ENCODE measurements at regions not wholly inside any gene's neighbourhood (a gene's known extent, or its start where the extent isn't known, plus 50 kb on each side); places are given as distances from the start of the nearest gene placed in this dataset.

- no peak for TF ChIP-seq CTCF (IDR thresholded peaks at IDR 0.05; ENCODE audit: insufficient read depth, low read length, poor library complexity, severe bottlenecking)
- DNase-seq (ENCODE audit: low read depth), result no peak
These were observed 1459.9 kb upstream of the CELF4 start for GRCh38 chr18:39025531-39025930.

DNA sequence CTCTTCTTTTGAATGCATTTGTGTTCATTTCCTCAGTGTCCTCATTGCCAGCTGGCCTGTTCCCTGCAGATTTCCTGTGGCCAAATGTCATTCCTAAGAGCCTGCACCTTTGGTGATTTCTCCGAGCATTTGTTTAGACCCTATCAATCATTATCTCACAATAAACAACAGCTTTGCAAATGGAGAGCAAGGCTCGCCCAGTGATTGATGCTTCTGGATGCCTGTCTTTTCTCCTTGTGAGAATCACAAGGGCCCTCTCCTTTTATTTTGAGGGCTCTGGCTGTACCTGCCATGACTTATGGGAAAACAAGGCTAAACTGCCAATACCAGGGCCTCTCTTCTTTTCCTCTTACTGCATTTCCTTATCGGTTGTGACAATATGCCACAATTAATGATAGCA is 1454.4 kb upstream of the CELF4 start:
- no peaks in the 10 kb centered on the region for H3K27me3 ChIP-seq (ENCODE audit: control insufficient read depth, insufficient read depth, low read length)
- DNase-seq (ENCODE audit: low read depth), result no peak
- no peak for TF ChIP-seq CTCF (IDR thresholded peaks at IDR 0.05; ENCODE audit: insufficient read depth, low read length, poor library complexity, severe bottlenecking)
- H3K36me3 ChIP-seq (ENCODE audit: control insufficient read depth, insufficient read depth, low read length), result no peaks in the 10 kb centered on the region
- no peak overlapping the region for H3K4me3 ChIP-seq (ENCODE audit: low read depth, low read length)

More at GRCh38 chr18:39025531-39025930, 1459.9 kb upstream of the CELF4 start:
- no peaks in the 10 kb centered on the region for H3K36me3 ChIP-seq (ENCODE audit: control insufficient read depth, insufficient read depth, low read length)
- no peaks in the 10 kb centered on the region for H3K27me3 ChIP-seq (ENCODE audit: control insufficient read depth, insufficient read depth, low read length)
- no peak overlapping the region for H3K4me3 ChIP-seq (ENCODE audit: low read depth, low read length)

- no peak for DNase-seq (ENCODE audit: low read depth)
- no peak for TF ChIP-seq CTCF (IDR thresholded peaks at IDR 0.05; ENCODE audit: insufficient read depth, low read length, poor library complexity, severe bottlenecking)
- no peak overlapping the region for H3K4me3 ChIP-seq (ENCODE audit: low read depth, low read length)
- H3K36me3 ChIP-seq (ENCODE audit: control insufficient read depth, insufficient read depth, low read length), result no peaks in the 10 kb centered on the region
- no peaks in the 10 kb centered on the region for H3K27me3 ChIP-seq (ENCODE audit: control insufficient read depth, insufficient read depth, low read length)
These were observed 1441.7 kb upstream of the CELF4 start for GRCh38 chr18:39007031-39007902.

GRCh38 chr18:38996056-38996455 is 1430.5 kb upstream of the CELF4 start:
- H3K27me3 ChIP-seq (ENCODE audit: control insufficient read depth, insufficient read depth, low read length), result no peaks in the 10 kb centered on the region
- no peak for TF ChIP-seq CTCF (IDR thresholded peaks at IDR 0.05; ENCODE audit: insufficient read depth, low read length, poor library complexity, severe bottlenecking)

GRCh38 chr18:38993342-38993741 is 1427.7 kb upstream of the CELF4 start:
- no peak for TF ChIP-seq CTCF (IDR thresholded peaks at IDR 0.05; ENCODE audit: insufficient read depth, low read length, poor library complexity, severe bottlenecking)
- Histone ChIP-seq H3K4me3 (ENCODE audit: low read depth, low read length) (no peak overlapping the region), H3K27me3 (ENCODE audit: control insufficient read depth, insufficient read depth, low read length) (no peaks in the 10 kb centered on the region), H3K36me3 (ENCODE audit: control insufficient read depth, insufficient read depth, low read length) (no peaks in the 10 kb centered on the region)
- no peak for DNase-seq (ENCODE audit: low read depth)

More at GRCh38 chr18:38996056-38996455, 1430.5 kb upstream of the CELF4 start:
- H3K36me3 ChIP-seq (ENCODE audit: control insufficient read depth, insufficient read depth, low read length), result no peaks in the 10 kb centered on the region
- H3K4me3 ChIP-seq (ENCODE audit: low read depth, low read length), result no peak overlapping the region
- no peak for DNase-seq (ENCODE audit: low read depth)

DNA sequence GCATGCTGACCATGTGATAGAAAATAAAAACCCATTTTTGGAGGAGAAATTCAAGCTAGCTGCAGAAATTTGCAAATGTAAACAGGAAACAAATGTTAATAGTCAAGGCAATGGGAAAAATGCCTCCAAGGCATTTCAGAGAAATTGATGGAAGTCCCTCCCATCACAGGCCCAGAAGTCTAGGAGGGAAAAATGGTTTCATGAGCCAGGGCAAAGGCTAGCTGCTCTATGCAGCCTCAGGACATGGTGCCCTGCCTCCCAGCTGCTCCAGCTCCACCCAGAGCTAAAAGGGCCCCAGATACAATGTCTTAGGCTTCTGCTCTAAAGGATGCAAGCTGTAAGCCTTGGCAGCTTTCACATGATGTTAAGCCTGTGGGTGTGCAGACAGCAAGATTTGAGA is 1419.4 kb upstream of the CELF4 start:
- H3K27me3 ChIP-seq (ENCODE audit: control insufficient read depth, insufficient read depth, low read length), result no peaks in the 10 kb centered on the region
- TF ChIP-seq CTCF (IDR thresholded peaks at IDR 0.05; ENCODE audit: insufficient read depth, low read length, poor library complexity, severe bottlenecking), result no peak
- H3K4me3 ChIP-seq (ENCODE audit: low read depth, low read length), result no peak overlapping the region
- no peaks in the 10 kb centered on the region for H3K36me3 ChIP-seq (ENCODE audit: control insufficient read depth, insufficient read depth, low read length)
- DNase-seq (ENCODE audit: low read depth), result no peak

Data from kidney epithelial cell (primary cell).